Epithelial cell of prostate (primary cell): ENCODE measurements at regions not wholly inside any gene's neighbourhood (a gene's known extent, or its start where the extent isn't known, plus 50 kb on each side); places are given as distances from the start of the nearest gene placed in this dataset.

Experiments used
- DNase-seq: peaks from one replicate; pipeline ENCODE4 v3.0.0-alpha.2; 2011; ENCODE audit warnings: low read depth, low spot score
- H3K27ac ChIP-seq: fragments of 450-650 bp; 2 replicates; pipeline ENCODE4 v1.5.1; 2017; ENCODE audit warnings: mild to moderate bottlenecking

GRCh38 chr12:24487606-24488005 lies 461.3 kb downstream of the BCAT1 start:
- DNase-seq: no peak
- H3K27ac ChIP-seq: no peak overlapping the region

GRCh38 chr12:24483732-24484131 lies 465.2 kb downstream of the BCAT1 start:
- DNase-seq: no peak
- H3K27ac ChIP-seq: no peak overlapping the region

- DNase-seq: no peak
- H3K27ac ChIP-seq: no peak overlapping the region
Observed at GRCh38 chr12:24482882-24483604, 465.9 kb downstream of the BCAT1 start.

GRCh38 chr12:24482044-24482443 lies 466.9 kb downstream of the BCAT1 start:
- no peak overlapping the region for H3K27ac ChIP-seq
- DNase-seq: no peak

- H3K27ac ChIP-seq: no peak overlapping the region
Observed at GRCh38 chr12:24480766-24481449, 468.0 kb downstream of the BCAT1 start.

GRCh38 chr12:24479131-24479530 lies 469.8 kb downstream of the BCAT1 start:
- DNase-seq: no peak
- H3K27ac ChIP-seq: no peak overlapping the region

More at GRCh38 chr12:24480766-24481449, 468.0 kb downstream of the BCAT1 start:
- DNase-seq: no peak

- H3K27ac ChIP-seq: no peak overlapping the region
- no peak for DNase-seq
Observed at GRCh38 chr12:24478254-24478653, 470.6 kb downstream of the BCAT1 start.

- no peak overlapping the region for H3K27ac ChIP-seq
- DNase-seq: no peak
Observed at GRCh38 chr12:24476310-24476709, 472.6 kb downstream of the BCAT1 start.

GRCh38 chr12:24475337-24475736 lies 473.6 kb downstream of the BCAT1 start:
- H3K27ac ChIP-seq: no peak overlapping the region
- no peak for DNase-seq

- H3K27ac ChIP-seq: no peak overlapping the region
Observed at GRCh38 chr12:24473097-24473496, 475.8 kb downstream of the BCAT1 start.

GRCh38 chr12:24470050-24470449 lies 478.9 kb downstream of the BCAT1 start:
- no peak overlapping the region for H3K27ac ChIP-seq
- DNase-seq: no peak

More at GRCh38 chr12:24473097-24473496, 475.8 kb downstream of the BCAT1 start:
- DNase-seq: no peak

- no peak overlapping the region for H3K27ac ChIP-seq
- no peak for DNase-seq
Observed at GRCh38 chr12:24469089-24469488, 479.8 kb downstream of the BCAT1 start.

GRCh38 chr12:24467226-24467625 lies 481.7 kb downstream of the BCAT1 start:
- DNase-seq: no peak
- no peak overlapping the region for H3K27ac ChIP-seq

GRCh38 chr12:24463375-24463774 lies 485.5 kb downstream of the BCAT1 start:
- H3K27ac ChIP-seq: no peak overlapping the region
- DNase-seq: no peak

GRCh38 chr12:24462946-24463345 lies 486.0 kb downstream of the BCAT1 start:
- no peak for DNase-seq

GRCh38 chr12:24460506-24460905 lies 488.4 kb downstream of the BCAT1 start:
- DNase-seq: no peak
- no peak overlapping the region for H3K27ac ChIP-seq

More at GRCh38 chr12:24462946-24463345, 486.0 kb downstream of the BCAT1 start:
- no peak overlapping the region for H3K27ac ChIP-seq

GRCh38 chr12:24460099-24460498 lies 488.8 kb downstream of the BCAT1 start:
- H3K27ac ChIP-seq: no peak overlapping the region
- no peak for DNase-seq

- no peak for DNase-seq
- H3K27ac ChIP-seq: no peak overlapping the region
Observed at GRCh38 chr12:24455811-24456210, 493.1 kb downstream of the BCAT1 start.

GRCh38 chr12:24447678-24448077 lies 498.2 kb upstream of the SOX5 start:
- no peak for DNase-seq
- no peak overlapping the region for H3K27ac ChIP-seq

GRCh38 chr12:24446287-24446686 lies 496.8 kb upstream of the SOX5 start:
- DNase-seq: no peak
- no peak overlapping the region for H3K27ac ChIP-seq

GRCh38 chr12:24444634-24445033 lies 495.2 kb upstream of the SOX5 start:
- no peak overlapping the region for H3K27ac ChIP-seq
- no peak for DNase-seq

GRCh38 chr12:24441458-24441857 lies 492.0 kb upstream of the SOX5 start:
- H3K27ac ChIP-seq: no peak overlapping the region
- DNase-seq: no peak
